Suprapubic skin (tissue), 4 donors: ENCODE measurements at regions not wholly inside any gene's neighbourhood (a gene's known extent, or its start where the extent isn't known, plus 50 kb on each side); places are given as distances from the start of the nearest gene placed in this dataset.

Source experiments
- CTCF ChIP-seq, 2 donors: fragments of 200-600 bp in 1 of 2; fragments of 450-650 bp in 1 of 2; sonication (generic) in 1 of 2; IDR thresholded peaks; one replicate each; pipeline ENCODE4 v1.5.1; 2016 to 2019; ENCODE audit warnings: antibody characterized with exemption in 2 of 2, mild to moderate bottlenecking in 1 of 2, moderate library complexity in 1 of 2
- EP300 ChIP-seq: sonication (generic); formaldehyde crosslinking; IDR thresholded peaks from one replicate; pipeline ENCODE4 v1.6.1; 2017; ENCODE audit warnings: antibody characterized with exemption
- POLR2A ChIP-seq, 2 donors: fragments of 450-650 bp; IDR thresholded peaks; one replicate each; pipeline ENCODE4 v1.6.1; 2017; ENCODE audit warnings: antibody characterized with exemption in 2 of 2, mild to moderate bottlenecking in 2 of 2, moderate library complexity in 2 of 2
- POLR2AphosphoS5 ChIP-seq, 3 donors: sonication (generic); formaldehyde crosslinking; IDR thresholded peaks; one replicate each; pipeline ENCODE4 v1.6.1; 2017; ENCODE audit warnings: antibody characterized with exemption in 3 of 3

- TF ChIP-seq EP300 (no peak), CTCF (IDR thresholded peaks at IDR 0.05) (no peak), POLR2AphosphoS5 (IDR thresholded peaks at IDR 0.05) (no peak), POLR2A (IDR thresholded peaks at IDR 0.05) (no peak)
Measured at GRCh38 chr2:163142618-163143017, 304.1 kb upstream of the KCNH7 start.
